RWPE2 (cell line): ENCODE measurements at regions not wholly inside any gene's neighbourhood (a gene's known extent, or its start where the extent isn't known, plus 50 kb on each side); places are given as distances from the start of the nearest gene placed in this dataset.

Experiments used
- ATAC-seq: fragments of 200-7000 bp; cut with Tn5 transposase; 3 replicates; pipeline ENCODE4 v1.9.1; 2021; ENCODE audit warnings: low read depth
- DNase-seq: peaks from one replicate; pipeline ENCODE4 v3.0.0-alpha.2; 2020; ENCODE audit warnings: low spot score
- H3K27ac ChIP-seq: fragments of 450-650 bp; 2 replicates; pipeline ENCODE4 v1.5.1; 2017; ENCODE audit warnings: mild to moderate bottlenecking; ENCODE audit not compliant: poor library complexity, severe bottlenecking
- H3K27me3 ChIP-seq: fragments of 250-450 bp; sonication (Bioruptor Pico); 2 replicates; pipeline ENCODE4 v1.5.1; 2021; ENCODE audit warnings: mild to moderate bottlenecking, moderate library complexity; ENCODE audit not compliant: insufficient read depth, poor library complexity, severe bottlenecking
- H3K36me3 ChIP-seq: fragments of 250-450 bp; sonication (Bioruptor Pico); 2 replicates; pipeline ENCODE4 v1.5.1; 2020; ENCODE audit warnings: low read depth, mild to moderate bottlenecking, moderate library complexity
- H3K4me1 ChIP-seq: fragments of 250-450 bp; sonication (Bioruptor Pico); 2 replicates; pipeline ENCODE4 v1.5.1; 2021; ENCODE audit warnings: mild to moderate bottlenecking, moderate library complexity; ENCODE audit not compliant: insufficient read depth, poor library complexity, severe bottlenecking
- H3K4me3 ChIP-seq: fragments of 250-450 bp; sonication (Bioruptor Pico); 2 replicates; pipeline ENCODE4 v1.5.1; 2021; ENCODE audit warnings: mild to moderate bottlenecking, moderate library complexity; ENCODE audit not compliant: severe bottlenecking
- H3K9me3 ChIP-seq: fragments of 250-450 bp; sonication (Bioruptor Pico); 2 replicates; pipeline ENCODE4 v1.5.1; 2021; ENCODE audit warnings: mild to moderate bottlenecking, moderate library complexity; ENCODE audit not compliant: severe bottlenecking
- CTCF ChIP-seq: fragments of 450-650 bp; IDR thresholded peaks from one replicate; pipeline ENCODE4 v1.5.1; 2017; ENCODE audit warnings: mild to moderate bottlenecking, moderate library complexity; ENCODE audit not compliant: poor library complexity, severe bottlenecking

GRCh38 chr9:19969721-19970120 lies 180.9 kb upstream of the SLC24A2 start:
- TF ChIP-seq CTCF = no peak
- H3K27me3 ChIP-seq = no peaks in the 10 kb centered on the region
- H3K4me1 ChIP-seq = peaks cover 5% of the 10 kb centered on the region
- DNase-seq = no peak
- H3K9me3 ChIP-seq = no peaks in the 10 kb centered on the region
- H3K27ac ChIP-seq = no peak overlapping the region
- no peaks in the 10 kb centered on the region for H3K36me3 ChIP-seq
- peak; percentile 90 for ATAC-seq
- no peak overlapping the region for H3K4me3 ChIP-seq

- Histone ChIP-seq H3K27me3 (no peaks in the 10 kb centered on the region), H3K27ac (no peak overlapping the region), H3K36me3 (no peaks in the 10 kb centered on the region), H3K4me1 (peaks cover 5% of the 10 kb centered on the region), H3K4me3 (no peak overlapping the region), H3K9me3 (no peaks in the 10 kb centered on the region)
- TF ChIP-seq CTCF = no peak
- ATAC-seq = no peak
- no peak for DNase-seq
These were observed 179.1 kb upstream of the SLC24A2 start for GRCh38 chr9:19967888-19968459.

DNA sequence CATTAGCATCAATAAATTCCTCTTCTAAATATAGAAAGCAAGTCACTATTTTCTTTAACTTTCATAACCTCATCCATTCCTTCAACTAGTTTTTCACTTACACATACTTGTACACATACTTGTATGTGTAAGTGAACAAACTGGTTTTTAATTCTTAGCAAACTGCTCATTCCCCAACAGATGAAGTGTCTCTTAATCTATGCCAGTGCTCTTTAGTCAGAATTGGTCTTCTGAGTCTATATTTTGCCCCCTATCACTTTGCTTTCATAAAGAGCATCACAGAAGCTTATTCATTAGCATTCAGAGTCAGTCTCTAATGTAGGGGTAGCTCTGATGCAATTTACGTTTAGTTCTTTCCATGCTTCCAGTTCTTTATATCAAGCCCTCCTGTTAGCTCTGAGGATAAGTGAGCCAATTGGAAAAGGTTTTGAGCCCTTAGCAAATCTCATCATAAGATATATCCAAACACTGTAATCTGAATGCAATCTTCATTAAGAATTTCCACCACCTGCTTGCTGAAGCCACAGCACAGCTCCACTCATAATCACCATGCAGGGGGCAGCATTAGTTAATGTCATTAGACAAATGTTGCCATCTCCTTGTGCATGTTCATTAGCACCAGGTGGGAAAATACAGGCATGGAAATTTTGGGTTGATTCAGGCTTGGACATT lies 178.5 kb upstream of the SLC24A2 start:
- Histone ChIP-seq H3K4me3 (no peak overlapping the region), H3K36me3 (no peaks in the 10 kb centered on the region), H3K27ac (no peak overlapping the region), H3K27me3 (no peaks in the 10 kb centered on the region), H3K4me1 (peaks cover 5% of the 10 kb centered on the region), H3K9me3 (no peaks in the 10 kb centered on the region)
- ATAC-seq (0 out of 3 replicates have a peak, but pooled peaks have one; percentile 36), DNase-seq (no peak)
- no peak for TF ChIP-seq CTCF

GRCh38 chr9:19965336-19965735 lies 176.5 kb upstream of the SLC24A2 start:
- DNase-seq (no peak), ATAC-seq (no peak)
- Histone ChIP-seq H3K4me3 (no peak overlapping the region), H3K4me1 (peaks cover 5% of the 10 kb centered on the region), H3K36me3 (no peaks in the 10 kb centered on the region), H3K27me3 (no peaks in the 10 kb centered on the region), H3K27ac (no peak overlapping the region), H3K9me3 (no peaks in the 10 kb centered on the region)
- TF ChIP-seq CTCF = no peak

GRCh38 chr9:19947996-19948395 lies 159.2 kb upstream of the SLC24A2 start:
- DNase-seq (no peak), ATAC-seq (no peak)
- peaks cover 3% of the 10 kb centered on the region for H3K27me3 ChIP-seq
- no peak overlapping the region for H3K27ac ChIP-seq
- no peaks in the 10 kb centered on the region for H3K9me3 ChIP-seq
- H3K4me3 ChIP-seq = no peak overlapping the region
- no peaks in the 10 kb centered on the region for H3K36me3 ChIP-seq
- no peak for TF ChIP-seq CTCF
- no peaks in the 10 kb centered on the region for H3K4me1 ChIP-seq
